IPS-20b (cell line): ENCODE measurements at regions not wholly inside any gene's neighbourhood (a gene's known extent, or its start where the extent isn't known, plus 50 kb on each side); places are given as distances from the start of the nearest gene placed in this dataset.
"Not testable (repeated sequence)": the region's sequence is repeated elsewhere in the genome, so short reads cannot be mapped to it uniquely, and the experiment has no call there.

ENCODE experiments used
- H3K27ac ChIP-seq: one replicate; pipeline ENCODE4 v1.5.1; 2013; ENCODE audit warnings: low read length
- H3K27me3 ChIP-seq: 2 replicates; pipeline ENCODE4 v1.6.1; 2013; ENCODE audit warnings: mild to moderate bottlenecking, low read length, inconsistent platforms; ENCODE audit not compliant: insufficient read depth
- H3K36me3 ChIP-seq: 2 replicates; pipeline ENCODE4 v1.6.1; 2013; ENCODE audit warnings: low read depth, mild to moderate bottlenecking, inconsistent platforms, low read length, moderate library complexity; ENCODE audit not compliant: insufficient read depth
- H3K4me1 ChIP-seq: 2 replicates; pipeline ENCODE4 v1.6.1; 2013; ENCODE audit warnings: mild to moderate bottlenecking, control low read depth, inconsistent platforms, low read length, moderate library complexity; ENCODE audit not compliant: insufficient read depth
- H3K4me3 ChIP-seq: 2 replicates; pipeline ENCODE4 v1.5.1; 2013; ENCODE audit warnings: mild to moderate bottlenecking, low read length, inconsistent platforms
- H3K9ac ChIP-seq: 2 replicates; pipeline ENCODE4 v1.6.1; 2013; ENCODE audit warnings: low read depth, mild to moderate bottlenecking, inconsistent platforms, low read length, moderate library complexity
- H3K9me3 ChIP-seq: 2 replicates; pipeline ENCODE4 v1.6.1; 2013; ENCODE audit warnings: mild to moderate bottlenecking, low read depth, low read length, inconsistent platforms; ENCODE audit not compliant: insufficient read depth

GRCh38 chr1:214143006-214143992 is 137.7 kb upstream of the SMYD2 start:
- Histone ChIP-seq H3K4me1 (peaks cover 5% of the 10 kb centered on the region; the same call in 1 of the 2 replicates), H3K27ac (no peak overlapping the region), H3K36me3 (no peaks in the 10 kb centered on the region), H3K9me3 (no peaks in the 10 kb centered on the region), H3K9ac (no peak overlapping the region), H3K4me3 (no peak overlapping the region), H3K27me3 (no peaks in the 10 kb centered on the region)

- H3K4me3 ChIP-seq, H3K27ac ChIP-seq, H3K36me3 ChIP-seq, H3K27me3 ChIP-seq, H3K9ac ChIP-seq, H3K9me3 ChIP-seq, H3K4me1 ChIP-seq: not testable (repeated sequence)
Observed at GRCh38 chr1:214144521-214144920, 136.4 kb upstream of the SMYD2 start.

GRCh38 chr1:214146523-214146922 is 134.4 kb upstream of the SMYD2 start:
- no peak overlapping the region for H3K4me3 ChIP-seq
- H3K36me3 ChIP-seq = no peaks in the 10 kb centered on the region
- H3K4me1 ChIP-seq = peaks cover 5% of the 10 kb centered on the region; the same call in 1 of the 2 replicates
- no peaks in the 10 kb centered on the region for H3K27me3 ChIP-seq
- no peaks in the 10 kb centered on the region for H3K9me3 ChIP-seq
- no peak overlapping the region for H3K27ac ChIP-seq
- H3K9ac ChIP-seq = no peak overlapping the region

- no peaks in the 10 kb centered on the region for H3K36me3 ChIP-seq
- no peak overlapping the region for H3K27ac ChIP-seq
- H3K27me3 ChIP-seq = peaks cover 54% of the 10 kb centered on the region
- H3K9me3 ChIP-seq = no peaks in the 10 kb centered on the region
- H3K4me1 ChIP-seq = peaks cover 15% of the 10 kb centered on the region
- H3K4me3 ChIP-seq = peak overlapping the region; percentile 22
- no peak overlapping the region for H3K9ac ChIP-seq
Observed at GRCh38 chr1:214154596-214155292, 126.2 kb upstream of the SMYD2 start.

GRCh38 chr1:214155987-214156625 is 124.9 kb upstream of the SMYD2 start:
- Histone ChIP-seq H3K36me3 (no peaks in the 10 kb centered on the region), H3K27ac (no peak overlapping the region), H3K9me3 (no peaks in the 10 kb centered on the region), H3K4me3 (no peak overlapping the region), H3K27me3 (peaks cover 54% of the 10 kb centered on the region), H3K4me1 (peaks cover 15% of the 10 kb centered on the region), H3K9ac (no peak overlapping the region)

- Histone ChIP-seq H3K9me3 (no peaks in the 10 kb centered on the region), H3K4me3 (no peak overlapping the region), H3K27me3 (no peaks in the 10 kb centered on the region), H3K36me3 (no peaks in the 10 kb centered on the region), H3K4me1 (no peaks in the 10 kb centered on the region), H3K27ac (no peak overlapping the region), H3K9ac (no peak overlapping the region)
Observed at GRCh38 chr1:214164173-214164572, 116.8 kb upstream of the SMYD2 start.

- Histone ChIP-seq H3K4me3 (no peak overlapping the region), H3K4me1 (no peaks in the 10 kb centered on the region), H3K9ac (no peak overlapping the region), H3K27me3 (no peaks in the 10 kb centered on the region), H3K27ac (no peak overlapping the region), H3K9me3 (no peaks in the 10 kb centered on the region), H3K36me3 (no peaks in the 10 kb centered on the region)
Observed at GRCh38 chr1:214165850-214166374, 115.0 kb upstream of the SMYD2 start.

- Histone ChIP-seq H3K4me3 (no peak overlapping the region), H3K9ac (no peak overlapping the region), H3K27ac (no peak overlapping the region), H3K4me1 (no peaks in the 10 kb centered on the region), H3K36me3 (no peaks in the 10 kb centered on the region), H3K27me3 (no peaks in the 10 kb centered on the region), H3K9me3 (no peaks in the 10 kb centered on the region)
Observed at GRCh38 chr1:214174508-214175199, 106.3 kb upstream of the SMYD2 start.

GRCh38 chr1:214178102-214178501 is 102.9 kb upstream of the SMYD2 start:
- Histone ChIP-seq H3K27ac (no peak overlapping the region), H3K36me3 (no peaks in the 10 kb centered on the region), H3K9me3 (no peaks in the 10 kb centered on the region), H3K4me3 (no peak overlapping the region), H3K4me1 (no peaks in the 10 kb centered on the region), H3K27me3 (no peaks in the 10 kb centered on the region), H3K9ac (no peak overlapping the region)

- Histone ChIP-seq H3K9me3 (no peaks in the 10 kb centered on the region), H3K4me1 (peaks cover 10% of the 10 kb centered on the region), H3K27ac (no peak overlapping the region), H3K36me3 (no peaks in the 10 kb centered on the region), H3K4me3 (no peak overlapping the region), H3K9ac (no peak overlapping the region), H3K27me3 (peaks cover 47% of the 10 kb centered on the region)
Observed at GRCh38 chr1:214184992-214185391, 96.0 kb upstream of the SMYD2 start.
